Mesendoderm (in vitro differentiated cells): ENCODE measurements at regions not wholly inside any gene's neighbourhood (a gene's known extent, or its start where the extent isn't known, plus 50 kb on each side); places are given as distances from the start of the nearest gene placed in this dataset.

Experiments used
- DNase-seq: peaks from one replicate; pipeline ENCODE4 v3.0.0; 2013
- H2AK5ac ChIP-seq: 2 replicates; pipeline ENCODE4 v1.6.1; 2013; ENCODE audit warnings: low read length, inconsistent platforms
- H2BK120ac ChIP-seq: 2 replicates; pipeline ENCODE4 v1.6.1; 2013; ENCODE audit warnings: low read depth, mild to moderate bottlenecking, low read length, moderate library complexity, mixed read lengths
- H2BK15ac ChIP-seq: replicated peaks from 2 replicates; pipeline ENCODE4 v1.6.1; 2013; ENCODE audit warnings: low read depth, mild to moderate bottlenecking, moderate library complexity
- H2BK5ac ChIP-seq: 2 replicates; pipeline ENCODE4 v1.6.1; 2013; ENCODE audit warnings: low read length, inconsistent platforms
- H3K18ac ChIP-seq: 2 replicates; pipeline ENCODE4 v1.6.1; 2013; ENCODE audit warnings: mild to moderate bottlenecking, low read length, mixed read lengths
- H3K23ac ChIP-seq: one replicate; pipeline ENCODE4 v1.6.1; 2013; ENCODE audit warnings: low read length
- H3K27ac ChIP-seq: 2 replicates; pipeline ENCODE4 v1.5.1; 2013; ENCODE audit warnings: low read depth, mild to moderate bottlenecking, inconsistent platforms, low read length, moderate library complexity
- H3K27me3 ChIP-seq: 2 replicates; pipeline ENCODE4 v1.6.1; 2013; ENCODE audit warnings: low read length, control low read depth, mild to moderate bottlenecking, inconsistent platforms; ENCODE audit not compliant: insufficient read depth, poor library complexity
- H3K36me3 ChIP-seq: 2 replicates; pipeline ENCODE4 v1.6.1; 2013; ENCODE audit warnings: low read length, inconsistent platforms; ENCODE audit not compliant: control insufficient read depth, insufficient read depth
- H3K4ac ChIP-seq: one replicate; pipeline ENCODE4 v1.6.1; 2013; ENCODE audit warnings: low read depth, mild to moderate bottlenecking, low read length, moderate library complexity
- H3K4me1 ChIP-seq: 2 replicates; pipeline ENCODE4 v1.6.1; 2013; ENCODE audit warnings: low read depth, low read length, inconsistent platforms; ENCODE audit not compliant: control insufficient read depth
- H3K4me2 ChIP-seq: 2 replicates; pipeline ENCODE4 v1.6.1; 2013; ENCODE audit warnings: low read length
- H3K4me3 ChIP-seq: 2 replicates; pipeline ENCODE4 v1.5.1; 2013; ENCODE audit warnings: mild to moderate bottlenecking, low read length
- H3K56ac ChIP-seq: one replicate; pipeline ENCODE4 v1.6.1; 2013; ENCODE audit warnings: low read length
- H3K79me1 ChIP-seq: 2 replicates; pipeline ENCODE4 v1.6.1; 2013; ENCODE audit warnings: low read length, inconsistent platforms
- H3K79me2 ChIP-seq: 2 replicates; pipeline ENCODE4 v1.6.1; 2013; ENCODE audit warnings: mild to moderate bottlenecking, low read length; ENCODE audit not compliant: control insufficient read depth, insufficient read depth
- H3K9ac ChIP-seq: 2 replicates; pipeline ENCODE4 v1.6.1; 2013; ENCODE audit warnings: low read length, inconsistent platforms
- H4K5ac ChIP-seq: one replicate; pipeline ENCODE4 v1.6.1; 2013; ENCODE audit warnings: low read length
- H4K8ac ChIP-seq: one replicate; pipeline ENCODE4 v1.6.1; 2013; ENCODE audit warnings: low read depth, mild to moderate bottlenecking, control low read depth, low read length, moderate library complexity
- WGBS: extraction: QIAGEN DNeasy Blood & Tissue Kit; methylation state at CpG from one replicate; pipeline ENCODE4 v1.1.7; 2013; ENCODE audit warnings: low lambda C conversion rate, missing lambda C conversion rate; ENCODE audit not compliant: insufficient coverage; ENCODE audit errors: extremely low coverage; 5-methylcytosine and 5-hydroxymethylcytosine counted together

DNA sequence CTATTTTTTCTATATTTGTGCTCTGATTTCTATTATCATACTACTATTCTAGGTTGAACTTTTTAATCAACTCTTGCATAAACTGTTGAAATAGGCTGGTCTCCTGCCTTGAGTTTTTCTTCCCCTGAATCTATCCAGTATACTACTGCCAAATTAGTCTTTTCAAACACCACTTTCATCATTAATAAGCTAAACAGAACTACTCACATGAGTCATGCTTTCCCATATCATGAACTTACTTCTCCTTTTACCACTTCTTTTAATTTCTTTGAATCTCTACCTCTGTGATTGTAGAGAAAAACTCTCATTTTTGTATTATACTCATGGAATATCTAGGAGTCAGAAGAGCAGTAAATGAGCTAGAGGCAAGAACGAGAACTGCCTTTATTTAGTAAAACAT is 340.3 kb upstream of the PDE3A start:
- Histone ChIP-seq H2AK5ac (no peak overlapping the region), H3K18ac (no peak overlapping the region), H4K8ac (no peak overlapping the region), H2BK5ac (no peak overlapping the region), H4K5ac (no peak overlapping the region), H3K36me3 (no peaks in the 10 kb centered on the region), H2BK120ac (no peak overlapping the region), H3K4me2 (no peak overlapping the region), H3K27ac (no peak overlapping the region), H2BK15ac (no peak overlapping the region), H3K9ac (no peak overlapping the region), H3K4me3 (no peak overlapping the region), H3K4me1 (no peaks in the 10 kb centered on the region), H3K56ac (no peak overlapping the region), H3K79me2 (no peaks in the 10 kb centered on the region), H3K4ac (no peak overlapping the region), H3K23ac (no peak overlapping the region), H3K27me3 (no peaks in the 10 kb centered on the region), H3K79me1 (no peaks in the 10 kb centered on the region)
- DNase-seq, result no peak
- WGBS, result no CpG with 5 or more reads among the region's 1 CpG

DNA sequence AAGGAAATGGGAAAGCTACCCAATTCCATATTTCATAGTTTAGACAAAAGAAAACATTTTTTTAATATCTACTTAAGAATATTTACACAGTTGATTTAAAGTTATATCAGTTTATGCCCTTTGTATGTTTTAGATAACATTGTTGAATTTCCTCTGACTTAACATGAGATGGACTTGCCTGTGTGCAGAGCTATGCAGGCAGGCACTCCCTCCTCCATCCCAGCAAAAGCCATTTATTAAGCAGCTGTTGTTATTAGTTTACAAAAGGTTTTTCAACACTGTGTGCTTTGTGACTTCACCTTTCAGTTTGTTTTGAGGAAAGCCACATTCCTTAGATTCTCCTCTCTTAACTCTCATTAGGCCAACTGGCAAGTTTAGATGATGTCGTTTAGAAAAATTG is 337.5 kb upstream of the PDE3A start:
- Histone ChIP-seq H3K4me3 (no peak overlapping the region), H3K56ac (no peak overlapping the region)

DNA sequence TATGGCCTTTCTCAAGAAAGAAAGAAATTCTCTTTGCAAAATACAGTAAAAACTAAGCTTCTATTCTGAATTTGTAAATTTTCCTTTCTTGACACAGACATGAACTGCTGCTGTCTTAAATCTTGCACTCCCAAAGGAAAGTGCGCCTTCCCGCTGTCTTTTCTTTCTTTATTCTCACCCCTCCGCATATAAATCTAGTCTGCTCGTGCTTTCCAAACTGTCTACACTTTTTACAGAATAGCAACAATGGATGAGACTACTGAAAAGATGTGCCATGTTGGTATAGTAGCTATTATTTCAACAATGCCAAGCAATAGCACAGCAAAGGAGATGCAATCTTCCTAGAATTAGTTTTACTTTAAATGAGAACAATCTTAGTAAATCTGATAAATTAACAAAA is 328.8 kb upstream of the PDE3A start:
- Histone ChIP-seq H3K36me3 (no peaks in the 10 kb centered on the region), H2BK120ac (no peak overlapping the region), H3K79me2 (no peaks in the 10 kb centered on the region), H3K4me1 (no peaks in the 10 kb centered on the region), H2BK15ac (no peak overlapping the region), H2BK5ac (no peak overlapping the region), H4K8ac (no peak overlapping the region), H3K4me2 (no peak overlapping the region), H3K56ac (no peak overlapping the region), H4K5ac (no peak overlapping the region), H3K79me1 (no peaks in the 10 kb centered on the region), H3K27ac (no peak overlapping the region), H3K27me3 (no peaks in the 10 kb centered on the region), H3K23ac (no peak overlapping the region), H3K4me3 (no peak overlapping the region), H2AK5ac (no peak overlapping the region), H3K9ac (no peak overlapping the region), H3K18ac (no peak overlapping the region), H3K4ac (no peak overlapping the region)
- WGBS, result no CpG with 5 or more reads among the region's 4 CpGs
- DNase-seq, result no peak

More for the DNA sequence above, 337.5 kb upstream of the PDE3A start:
- no peaks in the 10 kb centered on the region for H3K27me3 ChIP-seq
- no peak overlapping the region for H2BK15ac ChIP-seq
- H3K4ac ChIP-seq, result no peak overlapping the region
- no peaks in the 10 kb centered on the region for H3K4me1 ChIP-seq
- no peak overlapping the region for H3K27ac ChIP-seq
- H3K9ac ChIP-seq, result no peak overlapping the region
- H4K8ac ChIP-seq, result no peak overlapping the region
- no peak overlapping the region for H3K18ac ChIP-seq
- H3K79me2 ChIP-seq, result no peaks in the 10 kb centered on the region
- no peak overlapping the region for H2BK5ac ChIP-seq
- H2AK5ac ChIP-seq, result no peak overlapping the region
- H3K23ac ChIP-seq, result no peak overlapping the region
- no peaks in the 10 kb centered on the region for H3K79me1 ChIP-seq
- H3K4me2 ChIP-seq, result no peak overlapping the region
- H3K36me3 ChIP-seq, result no peaks in the 10 kb centered on the region
- H2BK120ac ChIP-seq, result no peak overlapping the region
- peak; percentile 14 for DNase-seq
- no CpG with 5 or more reads among the region's 1 CpG for WGBS
- H4K5ac ChIP-seq, result no peak overlapping the region

DNA sequence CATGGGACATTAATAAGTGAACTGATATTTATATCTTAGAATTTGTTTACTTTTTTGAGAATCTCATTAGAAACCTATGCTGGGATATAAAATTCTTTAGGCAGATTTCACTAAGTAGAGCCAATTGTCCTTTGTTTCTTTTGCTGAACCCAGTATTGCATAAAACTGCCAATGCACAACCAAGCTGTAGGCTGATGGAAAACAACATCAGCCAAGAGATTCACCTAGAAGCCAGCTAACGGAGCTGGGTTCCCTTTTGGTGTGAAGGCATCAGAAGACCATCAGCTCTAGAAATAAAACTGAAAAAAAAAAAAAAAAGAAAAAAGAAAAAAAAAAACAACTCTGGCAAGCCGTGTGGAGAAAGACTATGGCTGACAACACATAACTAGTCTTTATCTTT is 328.2 kb upstream of the PDE3A start:
- no peak for DNase-seq
- H3K4me3 ChIP-seq, result no peak overlapping the region
- no peak overlapping the region for H4K5ac ChIP-seq
- H2BK120ac ChIP-seq, result no peak overlapping the region
- H3K79me1 ChIP-seq, result no peaks in the 10 kb centered on the region
- no CpG with 5 or more reads among the region's 2 CpGs for WGBS
- no peak overlapping the region for H2AK5ac ChIP-seq
- H2BK5ac ChIP-seq, result no peak overlapping the region
- no peaks in the 10 kb centered on the region for H3K4me1 ChIP-seq
- no peak overlapping the region for H3K9ac ChIP-seq
- H2BK15ac ChIP-seq, result no peak overlapping the region
- no peaks in the 10 kb centered on the region for H3K27me3 ChIP-seq
- H4K8ac ChIP-seq, result no peak overlapping the region
- no peak overlapping the region for H3K4me2 ChIP-seq
- no peak overlapping the region for H3K23ac ChIP-seq
- no peak overlapping the region for H3K4ac ChIP-seq
- H3K79me2 ChIP-seq, result no peaks in the 10 kb centered on the region
- H3K27ac ChIP-seq, result no peak overlapping the region
- H3K56ac ChIP-seq, result no peak overlapping the region
- no peaks in the 10 kb centered on the region for H3K36me3 ChIP-seq
- H3K18ac ChIP-seq, result no peak overlapping the region

DNA sequence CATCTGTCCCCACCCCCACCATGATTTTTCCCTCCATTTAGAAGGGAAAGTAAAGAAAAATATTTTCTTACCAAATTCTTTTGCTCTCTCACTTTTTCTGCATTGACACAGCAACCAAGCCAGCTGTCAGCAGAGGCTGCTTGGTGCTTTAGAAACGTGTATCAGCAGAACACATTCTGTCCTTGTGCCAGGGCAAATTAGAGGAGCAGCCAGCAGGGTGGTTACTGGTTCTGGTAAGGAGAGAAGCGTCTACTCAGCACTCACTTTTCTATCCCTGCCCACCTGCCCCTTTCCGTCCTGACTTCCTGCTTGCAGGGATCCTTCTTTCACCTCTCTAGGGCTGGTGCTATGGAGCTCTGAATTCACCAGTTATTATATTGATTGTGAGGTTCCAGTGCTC is 327.5 kb upstream of the PDE3A start:
- Histone ChIP-seq H3K79me1 (no peaks in the 10 kb centered on the region), H3K18ac (no peak overlapping the region), H3K27ac (no peak overlapping the region), H3K4ac (no peak overlapping the region), H3K79me2 (no peaks in the 10 kb centered on the region), H3K56ac (no peak overlapping the region), H3K36me3 (no peaks in the 10 kb centered on the region), H3K9ac (no peak overlapping the region), H2BK120ac (no peak overlapping the region), H2AK5ac (no peak overlapping the region), H2BK15ac (no peak overlapping the region), H4K8ac (no peak overlapping the region), H3K4me3 (no peak overlapping the region), H3K4me2 (no peak overlapping the region), H3K4me1 (no peaks in the 10 kb centered on the region), H4K5ac (no peak overlapping the region), H3K27me3 (no peaks in the 10 kb centered on the region), H3K23ac (no peak overlapping the region), H2BK5ac (no peak overlapping the region)
- DNase-seq, result peak; percentile 10
- WGBS, result no CpG with 5 or more reads among the region's 3 CpGs

DNA sequence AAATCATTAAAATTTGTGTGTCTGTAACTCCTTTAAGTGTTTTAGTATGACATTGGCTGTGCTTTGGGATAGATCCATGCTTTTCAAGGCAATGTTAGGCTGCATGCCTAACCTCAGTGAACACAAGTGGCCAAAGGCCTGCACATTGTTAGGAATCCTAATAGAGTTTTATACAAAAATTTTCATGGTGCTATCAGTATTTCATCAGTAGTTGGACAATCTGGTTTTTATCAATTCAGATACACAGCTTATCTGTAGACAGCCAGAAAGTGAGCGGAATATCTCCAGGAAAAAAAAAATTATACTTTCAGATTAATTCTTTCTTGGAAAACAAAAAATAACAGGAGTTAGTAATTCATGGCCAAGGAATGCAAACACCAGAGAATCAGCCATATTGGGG is 324.0 kb upstream of the PDE3A start:
- no peak overlapping the region for H3K18ac ChIP-seq
- H3K79me1 ChIP-seq, result no peaks in the 10 kb centered on the region
- no peaks in the 10 kb centered on the region for H3K79me2 ChIP-seq
- no peaks in the 10 kb centered on the region for H3K27me3 ChIP-seq
- DNase-seq, result no peak
- H3K9ac ChIP-seq, result no peak overlapping the region
- H3K27ac ChIP-seq, result no peak overlapping the region
- no peaks in the 10 kb centered on the region for H3K36me3 ChIP-seq
- H4K5ac ChIP-seq, result no peak overlapping the region
- H3K23ac ChIP-seq, result no peak overlapping the region
- no peaks in the 10 kb centered on the region for H3K4me1 ChIP-seq
- no peak overlapping the region for H3K4me2 ChIP-seq
- no peak overlapping the region for H2BK5ac ChIP-seq
- H2BK15ac ChIP-seq, result no peak overlapping the region
- no peak overlapping the region for H2BK120ac ChIP-seq
- H3K4me3 ChIP-seq, result no peak overlapping the region
- no peak overlapping the region for H2AK5ac ChIP-seq
- no peak overlapping the region for H3K56ac ChIP-seq
- no peak overlapping the region for H3K4ac ChIP-seq
- WGBS, result no CpG with 5 or more reads among the region's 1 CpG
- no peak overlapping the region for H4K8ac ChIP-seq
